Thoracic aorta (tissue), 2 donors: ENCODE measurements at regions not wholly inside any gene's neighbourhood (a gene's known extent, or its start where the extent isn't known, plus 50 kb on each side); places are given as distances from the start of the nearest gene placed in this dataset.

ENCODE experiments used
- ATAC-seq: fragments of 150-250 bp; one replicate; pipeline ENCODE4 v1.8.0; 2017; ENCODE audit warnings: low read depth; ENCODE audit not compliant: insufficient number of reproducible peaks, low FRiP score
- DNase-seq: peaks from one replicate; pipeline ENCODE4 v3.0.0-alpha.2; 2020; ENCODE audit warnings: low spot score
- H3K27ac ChIP-seq, 2 donors: fragments of 200-600 bp; sonication (generic); 1 replicate in 1 of 2; 2 replicates in 1 of 2; pipeline ENCODE4 v1.5.1; 2016; ENCODE audit warnings: mild to moderate bottlenecking in 2 of 2, moderate library complexity in 2 of 2
- H3K27me3 ChIP-seq: fragments of 200-600 bp; sonication (generic); replicated peaks from 2 replicates; pipeline ENCODE4 v1.6.0; 2016; ENCODE audit warnings: mild to moderate bottlenecking; ENCODE audit not compliant: insufficient read depth
- H3K36me3 ChIP-seq: fragments of 200-600 bp; sonication (generic); one replicate; pipeline ENCODE4 v1.5.1; 2016
- H3K4me1 ChIP-seq, 2 donors: fragments of 200-600 bp; sonication (generic); 1 replicate in 1 of 2; 2 replicates in 1 of 2; pipeline versions ENCODE4 v1.5.1 to v1.6.0; 2016; ENCODE audit warnings: low read depth in 2 of 2, mild to moderate bottlenecking in 1 of 2; ENCODE audit not compliant: control insufficient read depth in 1 of 2
- H3K4me3 ChIP-seq: fragments of 200-600 bp; sonication (generic); 2 replicates; pipeline ENCODE4 v1.5.1; 2016; ENCODE audit warnings: mild to moderate bottlenecking
- H3K9me3 ChIP-seq: fragments of 200-600 bp; sonication (generic); 2 replicates; pipeline ENCODE4 v1.5.1; 2016
- CTCF ChIP-seq: fragments of 200-600 bp; sonication (generic); IDR thresholded peaks from one replicate; pipeline ENCODE4 v1.5.1; 2019; ENCODE audit warnings: antibody characterized with exemption

- no peaks in the 10 kb centered on the region for H3K27me3 ChIP-seq
- DNase-seq (no peak), ATAC-seq (no peak)
- no peak overlapping the region for H3K27ac ChIP-seq
- H3K4me3 ChIP-seq = no peak overlapping the region
- H3K4me1 ChIP-seq = no peaks in the 10 kb centered on the region
- no peak for TF ChIP-seq CTCF
- no peaks in the 10 kb centered on the region for H3K9me3 ChIP-seq
- no peaks in the 10 kb centered on the region for H3K36me3 ChIP-seq
These were observed 256.7 kb upstream of the SATB1 start for GRCh38 chr3:18681818-18682345.

GRCh38 chr3:18680758-18681157, 255.6 kb upstream of the SATB1 start:
- Histone ChIP-seq H3K27ac (no peak overlapping the region), H3K4me3 (no peak overlapping the region), H3K9me3 (no peaks in the 10 kb centered on the region), H3K4me1 (no peaks in the 10 kb centered on the region), H3K27me3 (no peaks in the 10 kb centered on the region), H3K36me3 (no peaks in the 10 kb centered on the region)
- ATAC-seq = no peak
- no peak for TF ChIP-seq CTCF
- no peak for DNase-seq

- Histone ChIP-seq H3K36me3 (no peaks in the 10 kb centered on the region), H3K9me3 (no peaks in the 10 kb centered on the region), H3K4me3 (no peak overlapping the region), H3K27me3 (no peaks in the 10 kb centered on the region), H3K27ac (no peak overlapping the region), H3K4me1 (no peaks in the 10 kb centered on the region)
- ATAC-seq (no peak), DNase-seq (no peak)
- TF ChIP-seq CTCF = no peak
These were observed 254.1 kb upstream of the SATB1 start for GRCh38 chr3:18679238-18679637.

DNA sequence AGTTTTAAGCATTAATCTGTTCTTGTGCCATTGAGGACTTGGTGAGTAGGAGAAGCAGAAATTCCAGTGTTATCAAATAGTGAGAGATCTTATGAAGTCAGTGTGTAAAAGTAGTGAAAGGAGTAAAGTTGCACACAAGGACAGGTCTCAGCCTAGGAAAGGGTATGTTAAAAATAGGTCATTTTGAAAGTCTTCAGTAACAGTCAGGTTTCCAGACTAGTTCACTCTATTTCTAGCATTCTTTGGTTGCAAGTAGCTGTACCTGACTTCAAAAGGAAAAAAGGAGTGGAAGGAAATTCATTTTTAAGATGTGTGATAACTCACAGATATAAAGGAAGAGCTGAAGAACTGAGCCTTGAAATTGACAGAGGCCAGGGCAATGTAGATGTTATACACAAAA, 250.1 kb upstream of the SATB1 start:
- Histone ChIP-seq H3K27ac (no peak overlapping the region), H3K4me3 (no peak overlapping the region), H3K9me3 (no peaks in the 10 kb centered on the region), H3K36me3 (no peaks in the 10 kb centered on the region), H3K4me1 (no peaks in the 10 kb centered on the region), H3K27me3 (no peaks in the 10 kb centered on the region)
- TF ChIP-seq CTCF = no peak
- no peak for DNase-seq
- ATAC-seq = no peak

DNA sequence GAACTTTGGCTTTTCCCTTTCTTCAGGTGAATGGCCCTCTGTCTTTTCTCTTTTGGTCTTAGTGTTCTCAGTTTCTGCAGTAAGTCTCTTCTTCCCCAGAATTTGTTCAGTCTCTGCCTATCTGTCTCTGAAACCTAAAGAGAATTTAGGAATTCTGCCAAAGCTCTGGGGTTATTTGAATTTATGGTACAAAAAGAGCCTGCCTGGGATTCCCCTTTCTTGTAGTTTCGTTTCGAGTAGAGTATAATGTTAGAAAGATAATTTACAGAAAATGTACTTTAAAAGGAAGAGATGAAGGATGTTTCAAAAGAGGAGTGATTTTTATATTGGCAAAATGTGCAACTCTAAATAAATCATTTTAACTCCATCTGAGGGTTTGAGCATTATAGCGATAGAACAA, 247.4 kb upstream of the SATB1 start:
- DNase-seq (no peak), ATAC-seq (no peak)
- Histone ChIP-seq H3K9me3 (no peaks in the 10 kb centered on the region), H3K27ac (no peak overlapping the region), H3K4me1 (no peaks in the 10 kb centered on the region), H3K4me3 (no peak overlapping the region), H3K27me3 (no peaks in the 10 kb centered on the region), H3K36me3 (no peaks in the 10 kb centered on the region)
- TF ChIP-seq CTCF = no peak
